ENCODE measurements at regions not wholly inside any gene's neighbourhood (a gene's known extent, or its start where the extent isn't known, plus 50 kb on each side); places are given as distances from the start of the nearest gene placed in this dataset.

GRCh38 chr4:181350615-181351415 lies 892.4 kb upstream of the TENM3 start:
- Histone ChIP-seq H3K4me3 (ENCODE audit: severe bottlenecking) (no peak overlapping the region), H3K4me1 (ENCODE audit: insufficient read depth, poor library complexity, severe bottlenecking) (no peaks in the 10 kb centered on the region), H3K36me3 (ENCODE audit: low read depth) (no peaks in the 10 kb centered on the region), H3K27ac (ENCODE audit: poor library complexity, severe bottlenecking) (no peak overlapping the region), H3K27me3 (ENCODE audit: insufficient read depth, poor library complexity, severe bottlenecking) (no peaks in the 10 kb centered on the region), H3K9me3 (ENCODE audit: severe bottlenecking) (no peaks in the 10 kb centered on the region)
- TF ChIP-seq, protein P1, sequence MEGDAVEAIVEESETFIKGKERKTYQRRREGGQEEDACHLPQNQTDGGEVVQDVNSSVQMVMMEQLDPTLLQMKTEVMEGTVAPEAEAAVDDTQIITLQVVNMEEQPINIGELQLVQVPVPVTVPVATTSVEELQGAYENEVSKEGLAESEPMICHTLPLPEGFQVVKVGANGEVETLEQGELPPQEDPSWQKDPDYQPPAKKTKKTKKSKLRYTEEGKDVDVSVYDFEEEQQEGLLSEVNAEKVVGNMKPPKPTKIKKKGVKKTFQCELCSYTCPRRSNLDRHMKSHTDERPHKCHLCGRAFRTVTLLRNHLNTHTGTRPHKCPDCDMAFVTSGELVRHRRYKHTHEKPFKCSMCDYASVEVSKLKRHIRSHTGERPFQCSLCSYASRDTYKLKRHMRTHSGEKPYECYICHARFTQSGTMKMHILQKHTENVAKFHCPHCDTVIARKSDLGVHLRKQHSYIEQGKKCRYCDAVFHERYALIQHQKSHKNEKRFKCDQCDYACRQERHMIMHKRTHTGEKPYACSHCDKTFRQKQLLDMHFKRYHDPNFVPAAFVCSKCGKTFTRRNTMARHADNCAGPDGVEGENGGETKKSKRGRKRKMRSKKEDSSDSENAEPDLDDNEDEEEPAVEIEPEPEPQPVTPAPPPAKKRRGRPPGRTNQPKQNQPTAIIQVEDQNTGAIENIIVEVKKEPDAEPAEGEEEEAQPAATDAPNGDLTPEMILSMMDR (IDR thresholded peaks at IDR 0.05; ENCODE audit: poor library complexity, severe bottlenecking): no peak
- DNase-seq (ENCODE audit: low spot score) (no peak), ATAC-seq (ENCODE audit: low read depth) (no peak)

DNA sequence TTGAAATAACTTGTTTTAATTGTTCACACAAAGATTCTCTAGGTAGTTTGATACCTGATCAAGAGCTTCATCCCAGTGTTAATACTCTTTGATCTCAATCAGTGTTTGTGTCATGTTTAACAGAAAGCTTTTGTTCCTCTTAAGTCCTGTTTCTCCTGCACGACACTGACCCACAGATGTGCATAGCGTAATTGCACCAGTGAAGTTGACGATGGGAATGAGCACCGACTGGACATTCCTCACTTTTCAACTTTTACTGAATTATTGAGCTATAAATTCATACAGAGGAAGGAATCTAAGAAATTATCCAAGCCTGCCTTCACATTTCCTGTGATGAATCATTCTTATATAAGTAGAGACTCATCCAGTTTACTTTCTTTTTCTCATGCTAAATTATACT lies 878.7 kb upstream of the TENM3 start:
- ATAC-seq (ENCODE audit: low read depth) (peak; percentile 33; the same call in 1 of the 3 replicates), DNase-seq (ENCODE audit: low spot score) (no peak)
- peaks cover under 1% of the 10 kb centered on the region for H3K27me3 ChIP-seq (ENCODE audit: insufficient read depth, poor library complexity, severe bottlenecking)
- peaks cover 4% of the 10 kb centered on the region for H3K4me1 ChIP-seq (ENCODE audit: insufficient read depth, poor library complexity, severe bottlenecking)
- no peak overlapping the region for H3K27ac ChIP-seq (ENCODE audit: poor library complexity, severe bottlenecking)
- TF ChIP-seq, protein P1 (IDR thresholded peaks at IDR 0.05; ENCODE audit: poor library complexity, severe bottlenecking): no peak
- H3K9me3 ChIP-seq (ENCODE audit: severe bottlenecking): no peaks in the 10 kb centered on the region
- no peak overlapping the region for H3K4me3 ChIP-seq (ENCODE audit: severe bottlenecking)
- no peaks in the 10 kb centered on the region for H3K36me3 ChIP-seq (ENCODE audit: low read depth)

DNA sequence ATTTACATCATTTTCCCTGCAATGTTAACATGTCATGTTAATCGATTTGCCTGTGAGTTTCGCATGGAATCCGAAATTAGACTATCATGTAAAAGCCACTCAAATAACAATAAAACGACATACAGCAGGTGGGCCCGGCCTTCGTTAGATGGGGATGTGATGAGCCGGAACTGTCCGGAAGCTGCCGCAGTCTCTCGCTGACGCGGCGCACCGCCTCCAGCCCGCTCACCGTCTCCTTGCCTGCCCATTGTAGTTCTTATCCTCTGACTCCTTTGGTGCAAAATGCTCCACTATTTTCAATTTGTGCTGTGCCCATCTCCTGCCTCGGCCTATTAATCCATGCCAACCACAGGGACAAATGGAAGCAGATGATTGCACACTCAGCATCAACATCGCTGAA lies 877.5 kb upstream of the TENM3 start:
- H3K27ac ChIP-seq (ENCODE audit: poor library complexity, severe bottlenecking): no peak overlapping the region
- H3K36me3 ChIP-seq (ENCODE audit: low read depth): no peaks in the 10 kb centered on the region
- ATAC-seq (ENCODE audit: low read depth) (no peak), DNase-seq (ENCODE audit: low spot score) (no peak)
- TF ChIP-seq, protein P1 (IDR thresholded peaks at IDR 0.05; ENCODE audit: poor library complexity, severe bottlenecking): no peak
- H3K4me3 ChIP-seq (ENCODE audit: severe bottlenecking): no peak overlapping the region
- no peaks in the 10 kb centered on the region for H3K9me3 ChIP-seq (ENCODE audit: severe bottlenecking)
- H3K4me1 ChIP-seq (ENCODE audit: insufficient read depth, poor library complexity, severe bottlenecking): peaks cover 4% of the 10 kb centered on the region
- no peaks in the 10 kb centered on the region for H3K27me3 ChIP-seq (ENCODE audit: insufficient read depth, poor library complexity, severe bottlenecking)

DNA sequence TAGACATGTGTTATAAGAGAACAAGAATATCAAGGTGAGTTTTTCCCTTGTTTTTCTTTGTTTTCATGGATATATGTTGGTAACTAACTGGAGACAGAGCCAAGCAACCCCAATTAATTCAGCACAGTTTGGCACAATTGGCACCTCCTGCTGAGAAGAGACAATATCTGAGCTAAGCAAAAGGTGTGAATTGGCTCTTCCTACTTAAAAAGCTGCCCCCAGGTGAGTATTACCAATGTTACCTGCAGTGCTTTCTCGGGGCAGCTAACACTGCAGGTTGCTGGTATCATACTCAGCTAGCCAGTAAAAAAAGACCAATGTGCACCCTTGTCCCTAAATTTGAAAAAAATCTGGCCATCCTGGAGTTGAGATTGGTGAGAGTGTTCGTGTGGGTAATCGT lies 871.2 kb upstream of the TENM3 start:
- no peaks in the 10 kb centered on the region for H3K27me3 ChIP-seq (ENCODE audit: insufficient read depth, poor library complexity, severe bottlenecking)
- TF ChIP-seq, protein P1 (IDR thresholded peaks at IDR 0.05; ENCODE audit: poor library complexity, severe bottlenecking): no peak
- H3K4me1 ChIP-seq (ENCODE audit: insufficient read depth, poor library complexity, severe bottlenecking): no peaks in the 10 kb centered on the region
- H3K36me3 ChIP-seq (ENCODE audit: low read depth): no peaks in the 10 kb centered on the region
- no peak overlapping the region for H3K27ac ChIP-seq (ENCODE audit: poor library complexity, severe bottlenecking)
- no peak overlapping the region for H3K4me3 ChIP-seq (ENCODE audit: severe bottlenecking)
- ATAC-seq (ENCODE audit: low read depth) (no peak), DNase-seq (ENCODE audit: low spot score) (no peak)
- H3K9me3 ChIP-seq (ENCODE audit: severe bottlenecking): no peaks in the 10 kb centered on the region

- no peak overlapping the region for H3K27ac ChIP-seq (ENCODE audit: poor library complexity, severe bottlenecking)
- H3K27me3 ChIP-seq (ENCODE audit: insufficient read depth, poor library complexity, severe bottlenecking): no peaks in the 10 kb centered on the region
- no peaks in the 10 kb centered on the region for H3K4me1 ChIP-seq (ENCODE audit: insufficient read depth, poor library complexity, severe bottlenecking)
- H3K36me3 ChIP-seq (ENCODE audit: low read depth): no peaks in the 10 kb centered on the region
- no peaks in the 10 kb centered on the region for H3K9me3 ChIP-seq (ENCODE audit: severe bottlenecking)
- no peak for DNase-seq (ENCODE audit: low spot score)
- H3K4me3 ChIP-seq (ENCODE audit: severe bottlenecking): no peak overlapping the region
- TF ChIP-seq, protein P1 (IDR thresholded peaks at IDR 0.05; ENCODE audit: poor library complexity, severe bottlenecking): no peak
- no peak for ATAC-seq (ENCODE audit: low read depth)
These were observed 867.1 kb upstream of the TENM3 start for GRCh38 chr4:181376058-181376457.

All from RWPE2 (cell line).